ENCODE measurements at regions not wholly inside any gene's neighbourhood (a gene's known extent, or its start where the extent isn't known, plus 50 kb on each side); places are given as distances from the start of the nearest gene placed in this dataset.

GRCh38 chr5:13214182-13214581 is 730.3 kb downstream of the DNAH5 start:
- TF ChIP-seq RBBP5 (IDR thresholded peaks at IDR 0.05; ENCODE audit: borderline replicate concordance, low read depth, low read length) (no peak), POLR2A (IDR thresholded peaks at IDR 0.05; ENCODE audit: control extremely low read depth in 1 of 2, low read depth in 2 of 2, low read length in 2 of 2) (no peak), CTCF (IDR thresholded peaks at IDR 0.05; ENCODE audit: control extremely low read depth in 1 of 3, insufficient read depth in 1 of 3, low read depth in 1 of 3, low read length in 3 of 3) (no peak), CHD2 (IDR thresholded peaks at IDR 0.05; ENCODE audit: low read length) (no peak), POLR2AphosphoS5 (IDR thresholded peaks at IDR 0.05; ENCODE audit: low read depth, low read length) (no peak), EZH2 (IDR thresholded peaks at IDR 0.05; ENCODE audit: low read depth, low read length, severe bottlenecking) (no peak), USF2 (IDR thresholded peaks at IDR 0.05; ENCODE audit: low read length) (no peak), JUN (IDR thresholded peaks at IDR 0.05; ENCODE audit: low read depth, low read length) (no peak), EGR1 (IDR thresholded peaks at IDR 0.05; ENCODE audit: borderline replicate concordance, low read depth, low read length) (no peak), TEAD4 (IDR thresholded peaks at IDR 0.05; ENCODE audit: low read depth, low read length) (no peak)

Measured in H1 (cell line).